Fibroblast of upper back skin (primary cell): ENCODE measurements at regions not wholly inside any gene's neighbourhood (a gene's known extent, or its start where the extent isn't known, plus 50 kb on each side); places are given as distances from the start of the nearest gene placed in this dataset.
A peak's percentile ranks its signal among the peaks of the same experiment; 100 is the strongest.
"Not testable (repeated sequence)": the region's sequence is repeated elsewhere in the genome, so short reads cannot be mapped to it uniquely, and the experiment has no call there.

Source experiments
- DNase-seq: peaks from one replicate; pipeline ENCODE4 v3.0.0-alpha.2; 2013

GRCh38 chr20:48020696-48021095, 235.4 kb upstream of the SULF2 start:
- DNase-seq: not testable (repeated sequence)

- DNase-seq: no peak
Observed at GRCh38 chr20:48019940-48020339, 234.7 kb upstream of the SULF2 start.

DNA sequence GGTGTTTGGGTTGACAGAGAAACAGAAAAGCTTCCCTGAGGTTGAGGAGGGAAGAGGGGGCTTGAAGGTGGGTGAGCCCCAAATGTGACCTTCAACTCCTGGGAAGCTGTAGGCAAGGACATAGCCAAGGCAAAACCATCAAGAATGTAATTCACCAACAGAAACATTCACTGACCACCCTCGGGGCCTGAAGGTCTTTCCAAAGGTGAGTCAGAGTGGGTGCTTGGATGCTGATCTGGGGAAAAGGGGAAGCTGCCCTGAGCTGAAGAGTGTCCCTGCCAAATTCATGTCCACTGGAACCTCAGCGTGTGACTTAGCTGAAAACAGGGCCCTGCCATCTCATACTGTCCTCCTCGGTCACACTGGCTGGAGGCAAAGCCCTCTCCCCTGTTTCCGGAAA, 234.2 kb upstream of the SULF2 start:
- DNase-seq: peak; percentile 32

DNA sequence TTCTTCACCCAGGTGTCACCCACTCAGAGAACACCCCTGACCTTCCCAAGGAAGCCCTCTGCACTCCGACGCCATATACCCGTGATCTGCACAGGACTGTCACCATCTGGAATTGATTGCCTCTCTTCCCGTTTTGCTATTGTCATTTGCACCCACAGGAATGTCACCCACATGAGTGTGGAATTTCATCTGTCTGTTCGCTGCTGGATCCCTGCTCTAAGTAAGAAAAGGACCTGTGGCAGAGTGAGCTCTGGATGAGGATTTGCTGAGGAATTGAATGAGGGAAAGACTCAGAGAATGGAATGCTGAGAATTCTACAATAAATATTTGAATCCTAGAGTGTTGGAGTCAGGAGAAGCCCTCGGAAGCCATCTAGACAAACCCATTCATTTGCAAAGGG, 233.6 kb upstream of the SULF2 start:
- peak; percentile 93 for DNase-seq

DNA sequence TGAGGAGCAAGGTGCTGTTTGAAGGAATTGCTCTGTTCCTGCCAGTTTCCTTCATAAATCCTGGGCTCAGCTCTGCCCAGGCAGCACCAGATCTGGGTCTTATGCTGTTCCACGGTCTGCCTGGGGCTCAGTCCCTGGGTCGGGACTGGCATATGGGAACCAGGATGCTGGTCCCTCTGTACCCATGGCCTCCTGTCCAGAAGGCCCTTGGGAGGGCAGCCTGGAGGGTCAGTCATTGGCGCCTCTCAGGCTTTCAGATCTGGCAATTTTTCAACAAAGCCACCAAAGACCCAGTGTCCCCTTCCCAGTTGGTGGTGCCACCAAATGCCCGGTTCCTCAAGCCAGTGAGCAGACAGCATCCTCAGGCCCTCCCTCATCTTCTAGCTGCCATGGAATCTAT, 232.7 kb upstream of the SULF2 start:
- DNase-seq: no peak

DNA sequence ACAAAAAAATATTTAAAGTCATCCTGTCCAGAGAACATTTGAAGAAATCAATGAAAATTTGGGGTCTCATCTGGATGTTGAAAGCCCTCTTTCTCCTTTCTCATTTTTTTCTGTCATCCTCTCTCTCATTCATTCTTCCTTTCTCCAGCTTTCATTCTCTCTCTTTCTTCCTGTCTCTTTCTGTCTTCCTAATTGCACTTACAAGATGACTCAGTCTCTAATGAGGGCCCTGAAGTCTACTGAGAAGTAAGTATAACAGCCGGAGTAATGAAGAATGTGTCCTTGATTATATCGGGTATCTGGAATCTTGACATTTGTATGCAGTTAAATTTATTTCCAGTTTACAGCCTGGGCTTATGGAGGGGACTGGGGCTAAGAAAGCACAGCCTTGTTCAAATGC, 232.2 kb upstream of the SULF2 start:
- DNase-seq: peak; percentile 70

DNA sequence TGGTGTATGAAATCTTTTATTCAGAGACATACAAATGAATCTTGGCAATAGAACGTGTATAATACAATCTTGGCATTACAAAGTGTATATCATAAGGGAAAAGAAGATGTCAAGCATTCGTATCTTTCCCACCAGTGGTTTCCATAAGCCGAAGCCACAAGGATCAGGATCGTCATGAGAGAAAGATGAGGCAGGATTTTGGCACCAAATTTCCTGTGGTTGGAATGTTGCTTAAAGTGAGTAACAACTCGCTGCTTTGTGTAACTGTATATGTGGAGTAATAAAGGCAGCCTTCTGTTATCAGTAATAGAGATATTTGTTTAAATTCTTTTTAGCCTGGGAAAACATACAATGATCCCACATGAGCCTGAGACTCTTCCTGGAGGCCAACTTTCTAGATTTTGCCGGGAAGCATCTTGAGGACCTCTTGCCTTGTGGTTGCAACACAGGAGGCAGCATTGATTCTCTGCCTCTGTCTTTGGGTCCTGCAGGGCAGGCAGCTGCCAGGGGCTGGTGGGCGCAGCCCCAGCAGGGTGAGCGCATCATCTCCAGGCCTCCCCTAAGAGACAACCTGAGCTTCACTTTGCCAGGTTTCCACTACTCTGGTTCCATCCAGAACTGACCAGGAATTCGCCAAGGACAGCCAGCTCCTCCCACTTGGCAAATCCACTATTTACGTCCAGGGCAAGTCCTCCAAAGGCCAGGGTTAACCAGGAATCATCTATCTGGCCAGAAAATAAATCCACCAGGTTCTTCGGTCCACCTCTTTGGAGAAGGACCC, 230.9 kb upstream of the SULF2 start:
- peak; percentile 100 for DNase-seq

- DNase-seq: peak; percentile 91
Observed at GRCh38 chr20:48015141-48015910, 230.0 kb upstream of the SULF2 start.

GRCh38 chr20:48012401-48012974, 227.2 kb upstream of the SULF2 start:
- peak; percentile 96 for DNase-seq

- no peak for DNase-seq
Observed at GRCh38 chr20:48011025-48011424, 225.7 kb upstream of the SULF2 start.

- no peak for DNase-seq
Observed at GRCh38 chr20:48010623-48011022, 225.3 kb upstream of the SULF2 start.

- peak; percentile 93 for DNase-seq
Observed at GRCh38 chr20:48008850-48009515, 223.7 kb upstream of the SULF2 start.

GRCh38 chr20:48007351-48007750, 222.1 kb upstream of the SULF2 start:
- DNase-seq: no peak

DNA sequence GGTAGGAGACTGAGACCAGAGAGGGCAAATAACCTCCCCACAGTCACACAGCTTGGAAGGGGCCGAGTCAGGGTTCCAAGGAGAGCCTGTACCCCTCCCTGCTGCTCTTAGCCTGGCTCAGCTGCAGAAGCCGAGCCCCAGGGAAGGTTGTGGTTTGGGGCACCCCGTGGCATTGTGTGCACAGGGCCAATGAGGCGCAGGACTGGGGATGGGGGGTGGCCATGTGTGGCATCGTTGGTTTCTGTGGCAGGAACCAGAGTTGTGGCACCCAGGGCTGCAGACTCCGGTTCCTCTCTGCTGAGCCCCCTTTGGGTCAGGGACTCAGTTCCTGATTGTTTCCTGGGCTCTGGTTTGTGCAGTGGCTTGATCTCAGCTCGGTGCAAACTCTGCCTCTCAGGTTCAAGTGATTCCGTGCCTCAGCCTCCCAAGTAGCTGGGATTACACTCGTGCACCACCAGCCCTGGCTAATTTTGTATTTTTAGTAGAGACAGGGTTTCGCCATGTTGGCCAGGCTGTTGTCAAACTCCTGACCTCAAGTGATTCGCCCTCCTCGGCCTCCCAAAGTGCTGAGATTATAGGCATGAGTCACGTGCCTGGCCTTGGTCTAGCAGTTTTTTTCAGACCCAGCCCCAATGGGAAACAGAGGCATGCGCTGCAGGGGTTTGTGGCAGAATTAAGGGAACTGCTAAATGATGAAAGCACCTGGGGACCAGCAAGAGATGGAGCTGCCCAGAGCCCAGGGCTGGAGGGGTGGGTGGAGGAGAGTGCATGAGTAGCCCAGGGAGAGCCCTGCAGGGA, 221.0 kb upstream of the SULF2 start:
- peak; percentile 88 for DNase-seq

- no peak for DNase-seq
Observed at GRCh38 chr20:48003021-48003420, 217.7 kb upstream of the SULF2 start.

GRCh38 chr20:48002517-48002970, 217.3 kb upstream of the SULF2 start:
- DNase-seq: peak; percentile 25

- DNase-seq: peak; percentile 51
Observed at GRCh38 chr20:47999166-47999565, 213.9 kb upstream of the SULF2 start.

DNA sequence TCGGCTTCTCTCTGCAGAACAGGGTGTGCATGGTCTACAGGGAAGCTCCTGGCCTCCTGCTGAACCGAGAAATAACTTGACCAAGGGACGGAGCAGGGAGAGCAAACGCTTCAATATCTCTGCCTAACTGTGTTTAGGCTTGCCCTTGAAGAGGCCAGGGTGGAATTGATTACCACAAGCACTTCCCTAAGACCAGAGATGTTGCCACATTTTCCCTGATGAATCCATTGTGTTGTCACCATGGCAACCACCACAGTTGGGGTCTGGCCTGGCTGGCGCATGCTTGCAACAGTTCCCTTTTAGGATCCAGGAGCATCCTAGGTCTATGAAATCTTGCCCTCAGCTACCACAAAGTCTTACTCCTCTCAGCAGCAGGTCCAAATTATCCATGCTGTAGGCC, 213.5 kb upstream of the SULF2 start:
- peak; percentile 72 for DNase-seq

DNA sequence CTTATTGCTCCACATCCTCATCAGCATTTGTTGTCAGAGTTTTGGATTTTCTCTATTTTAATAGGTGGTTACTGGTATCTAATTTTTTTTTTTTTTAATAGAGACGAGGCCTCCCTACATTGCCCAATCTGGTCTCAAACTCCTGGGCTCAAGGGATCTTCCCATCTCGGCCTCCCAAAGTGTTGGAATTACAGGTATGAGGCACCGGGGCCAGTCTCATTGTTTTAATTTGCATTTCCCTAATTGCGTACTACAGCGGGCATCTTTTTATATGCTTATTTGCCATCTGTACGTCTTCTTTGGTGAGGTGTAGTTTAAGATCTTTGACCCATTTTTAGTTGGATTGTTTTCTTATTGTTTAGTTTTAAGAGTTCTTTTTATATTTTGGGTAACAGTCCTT, 210.4 kb upstream of the SULF2 start:
- DNase-seq: no peak

- no peak for DNase-seq
Observed at GRCh38 chr20:47993817-47994216, 208.5 kb upstream of the SULF2 start.

DNA sequence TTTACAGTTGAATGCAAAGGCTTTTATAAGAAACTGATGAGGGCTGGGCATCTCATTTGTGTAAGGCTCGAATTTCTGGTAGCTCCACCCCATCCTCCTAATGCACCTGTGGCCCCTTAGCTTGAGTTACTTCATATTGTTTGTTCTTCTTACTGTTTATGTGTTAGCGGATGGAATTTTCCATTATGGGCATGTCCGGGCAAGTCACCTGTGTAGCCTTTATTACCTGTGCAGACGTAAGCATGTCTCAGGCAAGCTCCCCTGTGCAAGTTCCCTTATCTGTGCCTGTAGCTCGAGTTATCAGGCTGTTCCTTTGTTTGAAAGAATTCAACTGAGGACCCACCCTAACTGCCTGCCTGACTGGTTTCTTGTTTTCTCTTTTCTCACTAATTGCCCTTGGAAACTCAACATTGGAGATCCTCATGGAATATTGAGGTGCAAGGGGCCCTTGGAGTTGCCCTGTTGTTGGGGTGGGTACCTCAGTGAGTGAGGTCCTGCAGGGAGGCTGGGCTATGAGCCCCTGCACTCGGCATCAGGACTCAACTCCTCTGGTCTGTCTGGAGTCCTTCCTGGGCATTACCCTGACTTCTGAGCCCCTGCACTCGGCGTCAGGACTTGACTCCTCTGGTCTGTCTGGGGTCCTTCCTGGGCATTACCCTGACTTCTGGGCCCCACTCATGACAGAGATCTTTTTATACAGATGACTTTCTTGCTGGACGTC, 207.9 kb upstream of the SULF2 start:
- DNase-seq: no peak
